Loucy (cell line): ENCODE measurements at regions not wholly inside any gene's neighbourhood (a gene's known extent, or its start where the extent isn't known, plus 50 kb on each side); places are given as distances from the start of the nearest gene placed in this dataset.

Experiments used
- EZH2phosphoT487 ChIP-seq: fragments of 200-600 bp; IDR thresholded peaks from 2 replicates; pipeline ENCODE4 v1.6.1; 2018; ENCODE audit warnings: antibody characterized with exemption, mild to moderate bottlenecking, moderate library complexity, borderline replicate concordance
- TF ChIP-seq, protein P1 (sequence below): fragments of 200-600 bp; sonication (generic); conservative IDR thresholded peaks from 2 replicates; pipeline ENCODE4 v1.5.1; 2014; ENCODE audit warnings: mild to moderate bottlenecking, antibody characterized with exemption, low read length

DNA sequence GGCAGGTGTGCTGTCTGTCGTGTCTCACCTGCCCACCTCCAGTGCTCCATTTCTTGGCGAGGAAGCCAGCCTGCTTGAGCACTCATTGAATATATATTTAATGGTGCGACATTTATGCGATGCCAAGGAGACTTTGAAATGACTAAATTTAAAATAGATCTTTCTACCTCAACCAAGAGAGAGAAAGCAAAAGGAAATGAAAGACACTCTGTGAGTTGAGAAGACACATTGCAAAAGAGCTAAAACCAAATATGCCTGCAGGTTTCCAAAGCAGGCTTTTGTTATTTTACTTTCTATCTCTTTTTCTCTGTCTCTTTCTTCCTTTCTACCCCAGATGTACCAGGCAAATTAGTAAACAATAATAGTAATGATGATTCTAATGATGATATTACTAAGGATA lies 53.6 kb upstream of the AOAH start:
- TF ChIP-seq, protein P1, sequence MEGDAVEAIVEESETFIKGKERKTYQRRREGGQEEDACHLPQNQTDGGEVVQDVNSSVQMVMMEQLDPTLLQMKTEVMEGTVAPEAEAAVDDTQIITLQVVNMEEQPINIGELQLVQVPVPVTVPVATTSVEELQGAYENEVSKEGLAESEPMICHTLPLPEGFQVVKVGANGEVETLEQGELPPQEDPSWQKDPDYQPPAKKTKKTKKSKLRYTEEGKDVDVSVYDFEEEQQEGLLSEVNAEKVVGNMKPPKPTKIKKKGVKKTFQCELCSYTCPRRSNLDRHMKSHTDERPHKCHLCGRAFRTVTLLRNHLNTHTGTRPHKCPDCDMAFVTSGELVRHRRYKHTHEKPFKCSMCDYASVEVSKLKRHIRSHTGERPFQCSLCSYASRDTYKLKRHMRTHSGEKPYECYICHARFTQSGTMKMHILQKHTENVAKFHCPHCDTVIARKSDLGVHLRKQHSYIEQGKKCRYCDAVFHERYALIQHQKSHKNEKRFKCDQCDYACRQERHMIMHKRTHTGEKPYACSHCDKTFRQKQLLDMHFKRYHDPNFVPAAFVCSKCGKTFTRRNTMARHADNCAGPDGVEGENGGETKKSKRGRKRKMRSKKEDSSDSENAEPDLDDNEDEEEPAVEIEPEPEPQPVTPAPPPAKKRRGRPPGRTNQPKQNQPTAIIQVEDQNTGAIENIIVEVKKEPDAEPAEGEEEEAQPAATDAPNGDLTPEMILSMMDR: no peak
- no peak for TF ChIP-seq EZH2phosphoT487
